GM19324 (cell line): ENCODE measurements at regions not wholly inside any gene's neighbourhood (a gene's known extent, or its start where the extent isn't known, plus 50 kb on each side); places are given as distances from the start of the nearest gene placed in this dataset.

Experiments used
- ATAC-seq: cut with Tn5 transposase; IDR thresholded peaks from one replicate; pipeline ENCODE4 v1.9.1; 2021; ENCODE audit warnings: mild to moderate bottlenecking, moderate library complexity; ENCODE audit not compliant: unreplicated experiment, low FRiP score

DNA sequence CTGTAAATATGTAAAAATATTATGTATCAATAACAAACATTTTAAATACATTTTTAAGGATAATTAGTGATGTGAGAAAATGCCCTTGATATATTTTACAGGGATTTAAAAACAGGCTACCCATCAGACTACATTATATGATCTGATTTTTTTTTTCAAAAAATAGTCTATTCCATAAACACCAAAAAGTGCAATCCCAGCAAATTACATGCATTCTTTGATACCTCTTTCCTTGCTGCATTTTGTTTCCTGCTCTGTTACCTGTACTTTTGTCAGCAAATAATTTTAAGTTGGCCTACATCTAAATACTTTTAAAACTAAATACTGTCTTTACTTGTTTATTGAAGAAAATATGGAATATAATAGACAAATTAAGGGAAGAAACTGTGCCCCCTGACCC lies 306.2 kb upstream of the ARID1B start:
- ATAC-seq: no peak

DNA sequence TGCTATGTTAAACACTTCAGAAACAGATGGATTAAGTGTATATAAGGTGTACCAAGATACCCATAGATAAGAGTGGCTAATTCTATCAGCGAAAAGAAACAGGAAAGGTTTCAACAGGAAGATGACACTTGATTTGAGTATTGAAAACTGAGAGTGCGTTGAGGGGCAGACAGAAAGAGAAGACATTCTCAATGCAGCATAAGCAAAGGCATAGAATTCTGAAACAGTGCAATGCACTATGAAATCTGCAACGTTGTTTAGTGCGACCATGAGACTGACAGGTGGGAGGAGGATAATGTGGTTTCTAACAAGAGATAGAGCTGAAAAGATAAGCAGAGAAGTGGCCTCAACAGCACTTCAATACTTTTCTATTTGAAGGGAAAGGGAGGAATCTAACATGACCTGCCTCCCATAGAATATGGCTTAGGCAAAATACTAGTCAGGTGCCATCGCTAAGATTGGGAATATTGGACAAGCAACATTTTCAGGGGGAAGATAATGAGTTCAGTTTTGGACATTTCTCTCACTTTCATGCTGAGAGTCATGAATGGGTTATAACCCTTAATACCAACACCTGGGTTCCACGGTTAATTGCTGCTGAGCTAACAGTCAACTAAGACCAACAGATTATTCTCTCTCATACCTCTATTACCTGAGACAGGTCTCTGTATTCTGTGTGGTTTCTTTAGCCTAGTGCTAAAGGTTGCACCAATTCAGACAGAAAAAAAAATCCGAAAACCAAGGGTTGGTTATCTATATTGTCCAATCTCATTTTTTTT lies 312.9 kb upstream of the ARID1B start:
- peak; percentile 84 for ATAC-seq

DNA sequence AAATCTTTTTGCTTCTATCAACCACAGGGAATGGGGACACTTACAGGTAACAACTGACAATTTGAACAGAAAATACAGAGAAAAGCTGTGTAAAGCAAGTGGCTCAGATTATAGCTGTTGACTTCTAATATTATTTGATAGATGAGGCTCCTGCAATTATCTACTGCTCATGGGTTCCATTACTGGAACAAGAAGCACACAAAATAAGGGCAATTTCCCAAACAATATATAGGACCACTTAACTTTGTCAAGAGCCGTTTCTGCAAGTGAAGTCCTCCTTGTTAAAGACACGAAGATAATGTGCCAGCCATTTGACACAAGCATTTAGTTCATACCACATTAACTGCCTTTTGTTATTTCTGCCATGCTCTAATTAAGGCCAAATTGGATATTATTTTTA lies 315.5 kb upstream of the ARID1B start:
- no peak for ATAC-seq

DNA sequence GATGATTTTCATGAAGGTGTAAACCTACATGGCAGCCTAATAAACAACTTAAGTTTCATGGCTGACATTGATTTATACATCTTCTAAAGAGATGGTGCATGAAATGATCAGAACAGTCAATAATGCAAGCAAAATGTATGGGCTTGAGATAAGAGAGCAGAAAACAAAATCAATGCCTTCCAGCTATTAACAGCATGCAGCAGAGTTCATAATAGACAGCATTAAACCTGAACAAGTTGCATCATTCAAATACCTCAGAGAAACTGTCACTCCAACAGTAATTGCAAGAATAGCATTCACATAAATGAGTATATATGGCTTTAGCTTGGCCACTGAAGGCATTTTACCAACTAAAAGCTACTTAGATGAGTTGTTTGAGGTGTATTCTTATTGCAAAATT lies 319.6 kb upstream of the ARID1B start:
- no peak for ATAC-seq

DNA sequence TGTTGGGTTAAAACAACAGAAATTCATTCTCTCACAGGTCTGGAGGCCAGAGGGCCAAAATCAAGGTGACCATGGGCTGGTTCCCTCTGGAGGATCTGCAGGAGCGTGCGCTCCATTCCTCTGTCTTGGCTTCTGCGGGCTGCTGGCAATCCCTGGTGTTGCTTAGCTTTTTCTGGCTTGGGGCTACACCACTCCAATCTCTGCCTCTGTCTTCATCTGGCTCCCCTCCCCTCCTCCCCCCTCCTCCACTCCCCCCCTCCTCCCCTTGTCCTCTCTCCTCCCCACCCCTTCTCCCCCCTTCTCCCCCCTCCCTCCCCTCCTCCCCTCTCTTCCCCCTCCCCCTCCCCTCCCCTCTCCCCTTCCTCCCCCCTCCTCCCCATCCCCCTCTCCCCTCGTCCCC lies 321.3 kb upstream of the ARID1B start:
- no peak for ATAC-seq

DNA sequence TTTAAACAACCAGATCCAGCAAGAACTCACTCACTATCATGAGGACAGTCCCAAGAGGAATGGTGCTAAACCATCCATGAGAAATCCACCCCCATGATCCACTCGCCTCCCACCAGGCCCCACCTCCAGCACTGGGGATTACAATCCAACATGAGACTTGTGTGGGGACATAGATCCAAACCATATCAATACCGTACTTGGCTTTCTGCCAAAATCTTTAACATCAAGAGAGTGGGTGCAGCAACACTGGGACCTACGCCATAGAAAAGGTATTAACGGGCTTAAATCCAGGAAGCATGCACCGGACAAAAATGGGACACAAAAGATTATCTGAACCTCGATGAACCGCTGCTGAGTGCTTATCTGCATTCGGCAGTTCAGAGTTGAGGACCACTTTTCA lies 322.3 kb upstream of the ARID1B start:
- no peak for ATAC-seq

DNA sequence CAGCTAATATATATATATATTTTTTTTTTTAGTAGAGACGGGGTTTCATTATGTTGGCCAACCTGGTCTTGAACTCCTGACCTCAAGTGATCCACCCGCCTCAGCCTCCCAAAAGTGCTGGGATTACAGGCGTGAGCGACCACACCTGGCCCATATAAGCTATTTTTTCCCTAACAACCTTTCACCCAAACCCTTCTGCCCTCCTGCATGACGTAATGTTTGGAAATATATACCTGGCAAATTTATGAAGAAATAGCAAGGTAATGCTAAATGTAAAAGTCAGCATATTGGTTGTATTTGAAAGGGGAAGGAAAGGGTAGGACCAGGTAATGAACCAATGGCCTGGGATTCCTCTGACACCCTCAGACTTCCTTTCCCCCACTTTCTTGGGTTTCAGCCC lies 325.5 kb upstream of the ARID1B start:
- ATAC-seq: no peak

DNA sequence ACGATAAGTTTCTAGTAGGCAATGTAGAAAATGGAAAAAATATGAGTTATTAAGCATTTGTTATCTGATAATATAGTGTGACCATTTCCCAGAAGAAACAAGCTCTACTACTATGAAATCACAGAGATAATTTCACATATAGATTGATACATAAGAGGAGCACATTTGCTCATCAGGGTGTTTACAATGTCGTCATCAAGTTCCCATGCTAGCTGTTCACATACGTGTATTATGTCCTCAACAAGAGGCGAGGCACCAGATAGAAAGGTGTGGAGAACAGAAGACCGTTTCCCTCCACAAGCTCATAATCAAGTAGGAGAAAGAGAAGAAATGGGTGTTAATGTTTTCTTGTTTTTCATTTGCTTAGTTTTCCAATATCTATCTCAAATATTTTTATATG lies 326.1 kb upstream of the ARID1B start:
- ATAC-seq: no peak

DNA sequence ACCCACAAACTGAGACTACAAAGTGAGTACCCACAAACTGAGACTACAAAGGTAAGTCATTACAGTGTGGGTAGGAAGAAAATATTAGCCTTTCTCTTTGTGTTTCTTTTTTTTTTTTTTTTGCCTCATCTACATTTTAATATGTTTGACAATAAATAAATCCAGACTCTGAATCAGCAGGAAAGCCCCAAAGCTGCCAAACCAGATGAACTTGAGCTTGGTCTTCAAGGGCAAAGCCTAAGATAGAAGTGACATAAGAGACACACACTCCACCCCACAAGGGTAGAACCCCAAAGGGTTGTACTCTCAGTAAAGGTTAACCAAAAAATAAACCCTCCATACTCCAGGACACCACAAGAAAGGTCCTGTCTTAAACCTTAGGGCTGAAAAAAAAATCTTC lies 326.8 kb upstream of the ARID1B start:
- no peak for ATAC-seq

DNA sequence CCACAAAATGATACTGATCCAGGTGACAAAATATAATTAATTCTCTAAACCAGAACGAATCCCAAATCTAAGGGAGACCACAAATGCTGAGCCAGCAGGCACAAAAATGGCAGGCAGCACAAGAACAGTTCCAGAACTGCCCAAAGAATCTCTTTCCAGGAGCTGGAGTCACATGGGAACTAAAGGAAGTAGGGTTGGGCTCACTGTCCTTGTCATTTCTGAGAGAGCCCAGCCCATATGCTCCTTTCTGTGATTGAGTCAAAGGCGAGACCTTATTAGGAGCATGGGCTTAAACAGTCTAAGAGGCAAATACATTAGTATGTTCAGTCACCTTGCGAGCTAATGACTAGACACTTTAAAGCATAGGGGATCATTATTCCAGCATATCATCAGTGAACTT lies 327.6 kb upstream of the ARID1B start:
- no peak for ATAC-seq

DNA sequence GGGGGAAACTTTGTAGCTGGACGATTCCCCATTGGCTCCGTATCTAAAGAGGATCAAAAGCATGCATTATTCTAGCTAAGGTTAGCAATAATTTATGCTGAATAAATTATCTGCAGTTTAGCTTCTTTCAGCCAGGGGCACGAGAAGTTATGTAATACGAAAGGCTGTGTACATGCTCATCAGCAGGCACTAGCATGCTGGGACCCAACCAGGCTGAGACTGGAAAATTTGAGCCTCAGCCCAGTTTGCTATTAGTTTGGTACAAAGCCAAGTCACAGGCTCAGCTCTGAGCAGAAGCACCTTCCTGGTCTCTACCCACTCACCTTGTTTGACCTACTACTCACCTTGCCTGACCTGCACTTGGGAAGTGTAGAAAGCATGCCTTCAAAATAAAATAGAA lies 328.1 kb upstream of the ARID1B start:
- ATAC-seq: no peak

DNA sequence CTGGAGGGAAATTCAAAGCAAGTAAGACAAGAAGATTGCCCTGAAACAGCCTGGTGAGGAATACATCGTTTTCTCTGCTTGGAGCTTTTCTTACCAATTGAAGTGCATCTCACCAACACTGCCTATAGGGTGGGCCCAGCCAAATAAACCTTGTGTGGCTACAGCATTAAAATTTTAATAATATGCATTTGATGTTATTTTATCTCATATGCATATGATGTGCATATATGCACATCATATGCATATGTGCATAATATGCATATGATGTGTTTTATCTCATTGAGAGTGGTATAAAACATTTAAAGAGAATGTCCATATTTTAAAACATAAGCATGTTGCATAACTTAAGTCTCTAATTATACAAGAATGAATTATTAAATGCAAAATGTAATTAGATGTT lies 328.6 kb upstream of the ARID1B start:
- no peak for ATAC-seq

DNA sequence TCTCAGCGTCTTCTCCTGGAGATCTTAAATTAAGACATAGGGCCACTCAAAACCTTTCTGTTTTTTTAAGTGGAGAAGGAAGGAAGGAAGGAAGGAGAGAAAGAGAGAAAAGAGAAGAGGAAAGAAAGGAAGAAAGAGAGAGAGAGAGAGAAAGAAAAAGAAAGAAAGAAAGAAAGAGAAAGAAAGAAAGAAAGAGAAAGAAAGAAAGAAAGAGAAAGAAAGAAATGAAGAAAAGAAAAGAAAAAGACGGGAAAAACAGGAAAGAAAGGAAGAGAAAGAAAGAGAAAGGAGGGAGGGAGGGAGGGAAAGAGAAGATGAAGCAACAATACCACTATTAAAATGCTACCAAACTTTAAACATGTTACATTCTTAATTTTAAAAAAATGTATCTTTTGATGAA lies 336.5 kb upstream of the ARID1B start:
- ATAC-seq: no peak

DNA sequence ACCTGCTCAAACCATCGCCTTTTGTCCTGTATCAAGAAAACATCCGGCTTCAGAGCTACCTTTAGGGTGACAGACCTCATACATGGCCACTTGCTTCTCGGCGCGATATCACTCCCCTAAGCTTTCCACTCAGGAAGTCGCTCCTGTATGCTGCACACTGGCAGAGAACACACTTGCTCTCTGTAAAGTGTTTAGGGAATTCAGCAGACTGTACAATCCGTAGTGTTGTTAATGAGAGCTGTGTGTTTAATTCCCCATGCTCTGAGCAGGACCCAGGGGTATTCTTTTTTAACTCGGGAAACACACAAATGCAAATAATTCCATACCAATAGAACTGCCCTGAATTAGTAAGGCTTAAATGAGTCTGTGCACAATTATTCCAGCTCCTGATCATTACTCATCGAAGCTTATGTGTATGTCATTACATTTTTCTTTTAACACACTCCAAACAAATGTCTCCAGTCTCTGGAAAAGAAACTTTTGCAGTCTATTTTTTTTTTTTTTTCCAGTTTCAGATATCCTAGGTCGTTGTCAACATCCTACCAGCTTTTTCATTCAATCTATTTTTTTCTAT lies 338.7 kb upstream of the ARID1B start:
- no peak for ATAC-seq

DNA sequence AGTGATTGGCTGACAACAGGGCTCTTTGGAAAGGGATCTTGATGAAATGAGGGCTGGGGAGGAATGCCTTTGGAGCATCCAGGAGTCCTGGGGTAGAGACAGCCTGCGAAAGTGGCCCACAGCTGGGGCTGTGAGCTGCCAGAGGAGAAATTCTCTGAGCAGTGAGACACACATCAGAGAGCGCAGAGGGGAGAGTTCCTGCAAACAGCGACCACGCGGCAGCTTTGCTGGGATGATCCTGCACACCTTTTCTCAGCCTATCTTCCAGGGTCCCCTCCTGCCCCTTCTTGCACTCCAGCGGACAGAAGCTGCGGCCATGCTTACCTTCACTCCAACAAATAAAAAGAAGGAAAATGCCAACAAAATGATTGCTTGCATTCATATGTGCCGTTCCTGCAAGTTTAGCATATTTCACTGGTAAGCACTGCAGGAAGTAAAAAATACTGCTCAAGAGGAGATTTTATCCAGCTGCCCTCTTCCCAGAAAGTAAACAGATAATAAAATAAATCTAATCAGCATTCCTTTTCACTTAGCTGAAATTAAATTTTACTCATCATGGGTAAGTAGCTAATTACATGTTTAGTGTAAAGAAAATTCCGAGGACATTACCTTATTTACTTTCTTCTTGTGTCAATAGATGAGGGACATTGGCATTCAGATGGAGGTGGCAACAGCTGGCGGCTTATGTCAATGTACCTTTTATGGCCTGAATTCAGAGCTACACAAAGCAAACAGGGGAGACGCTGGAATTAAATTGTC lies 339.9 kb upstream of the ARID1B start:
- ATAC-seq: no peak

DNA sequence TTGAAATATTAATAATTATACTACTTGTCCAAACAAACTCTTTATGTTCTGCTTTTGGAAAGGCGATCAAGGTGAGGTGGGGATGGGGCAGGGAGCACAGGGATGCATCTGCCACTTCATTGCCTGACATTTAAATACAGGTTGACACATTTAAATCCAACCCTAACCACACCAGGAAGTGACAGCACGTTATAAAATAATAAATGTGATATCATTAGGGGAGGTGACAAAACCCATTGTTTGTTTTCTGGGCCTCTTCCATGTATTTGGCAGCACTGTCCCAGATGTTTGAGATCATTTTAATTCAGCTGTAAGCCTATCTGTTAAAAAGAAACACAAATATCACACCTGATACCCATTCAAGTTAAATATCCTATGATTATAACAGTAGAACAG lies 342.4 kb upstream of the ARID1B start:
- ATAC-seq: no peak

DNA sequence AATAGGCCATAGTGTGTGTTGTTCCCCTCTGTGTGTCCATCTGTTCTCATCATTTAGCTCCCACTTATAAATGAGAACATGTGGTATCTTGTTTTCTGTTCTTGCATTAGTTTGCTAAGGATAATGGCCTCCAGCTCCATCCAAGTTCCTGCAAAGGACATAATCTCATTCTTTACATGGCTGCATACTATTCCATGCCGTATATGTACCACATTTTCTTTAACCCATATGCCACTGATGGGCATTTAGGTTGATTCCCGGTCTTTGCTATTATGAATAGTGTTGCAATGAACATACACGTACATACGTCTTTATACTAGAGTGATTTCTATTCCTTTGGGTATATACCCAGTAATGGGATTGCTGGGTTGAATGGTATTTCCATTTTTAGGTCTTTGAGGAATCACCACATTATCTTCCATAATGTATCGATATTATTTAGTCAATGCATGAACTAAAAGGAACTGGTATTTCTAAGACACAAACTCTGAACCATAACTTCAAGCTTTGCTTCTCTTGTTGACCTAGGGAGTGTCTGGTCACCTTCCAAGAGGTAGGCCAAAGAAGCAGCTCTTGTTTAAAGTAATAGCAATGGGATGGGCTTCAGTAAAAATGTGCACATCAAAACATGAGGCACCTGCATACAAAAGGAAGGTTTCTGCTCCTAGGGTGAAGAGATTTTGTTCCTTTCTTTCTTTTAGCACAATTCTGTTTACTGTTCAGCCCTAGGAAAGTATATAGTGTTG lies 343.0 kb upstream of the ARID1B start:
- ATAC-seq: no peak

DNA sequence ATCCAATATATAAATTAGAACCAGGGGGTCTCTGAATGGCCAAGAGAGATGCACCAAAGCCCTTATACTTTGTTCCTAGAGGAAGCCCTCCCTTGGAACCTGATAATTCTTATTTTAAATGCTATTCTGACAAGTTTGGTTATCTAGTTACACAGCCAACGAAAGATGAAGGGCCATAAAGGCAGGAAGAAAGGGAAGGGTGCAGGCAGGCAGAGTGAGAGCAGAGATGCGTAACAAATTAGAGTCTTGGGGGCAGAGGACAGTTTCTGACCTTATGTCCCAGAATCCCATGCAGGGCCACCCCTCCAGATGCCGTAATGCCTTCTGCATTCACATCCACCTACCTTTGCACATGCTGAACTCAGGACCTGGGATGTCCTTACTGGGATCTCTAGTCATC lies 344.6 kb upstream of the ARID1B start:
- ATAC-seq: no peak

DNA sequence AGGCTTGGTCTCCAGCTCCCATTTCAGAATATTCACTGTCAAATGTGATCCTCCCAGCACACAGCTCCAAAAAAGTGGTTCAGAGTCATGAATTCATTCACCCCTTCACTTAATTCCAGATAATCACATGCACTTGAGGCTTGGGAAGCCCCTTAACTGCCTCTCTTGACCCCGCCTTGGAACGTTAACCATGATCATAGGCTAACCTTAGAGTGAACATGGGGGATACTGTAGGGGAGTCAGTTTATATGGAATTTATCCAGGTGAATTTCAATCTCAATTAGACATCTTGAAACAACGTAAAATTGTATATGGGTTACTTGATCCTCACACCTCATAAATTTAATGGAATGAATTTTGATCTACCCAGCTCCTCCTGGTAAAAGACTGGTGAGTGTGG lies 346.8 kb upstream of the ARID1B start:
- ATAC-seq: no peak

DNA sequence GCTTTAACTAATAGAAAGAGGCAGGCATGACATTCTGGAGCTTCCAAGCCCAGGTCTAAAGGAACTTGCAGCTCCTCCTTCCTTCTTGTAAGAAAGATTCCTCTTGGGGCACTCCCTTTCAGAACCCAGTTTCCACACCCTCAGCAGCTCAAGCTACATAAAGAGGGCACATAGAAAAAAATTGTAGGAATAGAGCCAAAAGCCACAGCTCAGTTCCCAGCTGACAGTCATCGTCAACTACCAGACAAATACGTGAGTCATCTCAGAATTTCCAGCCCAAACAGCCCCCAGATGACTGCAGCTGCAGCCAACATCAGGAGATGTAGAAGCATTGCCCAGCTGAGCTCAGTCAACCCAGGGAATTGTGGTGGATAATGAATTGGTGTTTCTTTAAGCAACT lies 349.8 kb upstream of the ARID1B start:
- no peak for ATAC-seq

DNA sequence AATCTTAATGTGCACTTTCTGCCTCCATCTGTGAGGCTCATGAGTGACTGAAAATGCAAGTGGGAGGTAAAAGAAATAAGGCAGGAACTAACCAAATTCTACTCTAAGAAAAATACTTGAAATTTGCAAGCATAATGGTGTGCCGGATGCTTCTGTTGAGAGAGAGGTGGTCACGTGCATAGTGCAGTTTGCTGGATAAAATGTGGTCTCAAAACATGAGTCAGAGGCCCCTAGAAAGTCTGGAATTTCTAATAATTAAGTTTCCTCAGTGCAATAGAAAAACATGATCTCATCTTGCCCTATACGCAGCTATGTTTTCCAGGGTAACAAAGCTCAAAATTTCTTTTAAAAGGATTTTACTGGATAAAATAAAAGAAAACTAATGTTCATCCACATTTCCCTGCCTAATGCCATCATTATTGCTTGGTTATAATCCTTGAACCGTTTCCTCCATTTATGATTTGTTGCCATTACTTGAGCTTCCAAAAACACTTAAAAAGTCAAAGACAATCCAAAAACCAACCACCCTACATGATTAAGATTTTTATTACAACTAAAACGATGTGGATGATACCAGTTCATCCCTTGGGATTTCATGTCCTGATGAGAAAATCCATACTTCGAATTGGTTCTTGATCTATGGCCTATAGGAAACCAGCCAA lies 351.7 kb upstream of the ARID1B start:
- ATAC-seq: no peak
